ENCODE measurements at regions not wholly inside any gene's neighbourhood (a gene's known extent, or its start where the extent isn't known, plus 50 kb on each side); places are given as distances from the start of the nearest gene placed in this dataset.

GRCh38 chr13:59229401-59229800, 934.3 kb downstream of the DIAPH3 start:
- Mint-ChIP-seq H3K4me1 (no peaks in the 10 kb centered on the region), H3K36me3 (ENCODE audit: low read depth) (no peaks in the 10 kb centered on the region), H3K4me3 (no peak overlapping the region), H3K27me3 (ENCODE audit: low read depth) (no peaks in the 10 kb centered on the region), H3K27ac (ENCODE audit: unreplicated experiment) (no peak overlapping the region), H3K9me3 (peaks cover 3% of the 10 kb centered on the region)
- TF ChIP-seq CTCF (conservative IDR thresholded peaks at IDR 0.05), result no peak
- no peak for DNase-seq (ENCODE audit: low read depth, low spot score)

GRCh38 chr13:59229861-59230260, 933.9 kb downstream of the DIAPH3 start:
- H3K27ac Mint-ChIP-seq (ENCODE audit: unreplicated experiment), result no peak overlapping the region
- DNase-seq (ENCODE audit: low read depth, low spot score), result no peak
- no peak overlapping the region for H3K4me3 Mint-ChIP-seq
- no peaks in the 10 kb centered on the region for H3K4me1 Mint-ChIP-seq
- no peaks in the 10 kb centered on the region for H3K27me3 Mint-ChIP-seq (ENCODE audit: low read depth)
- no peaks in the 10 kb centered on the region for H3K36me3 Mint-ChIP-seq (ENCODE audit: low read depth)
- peaks cover 3% of the 10 kb centered on the region for H3K9me3 Mint-ChIP-seq
- no peak for TF ChIP-seq CTCF (conservative IDR thresholded peaks at IDR 0.05)

- Mint-ChIP-seq H3K27ac (ENCODE audit: unreplicated experiment) (no peak overlapping the region), H3K27me3 (ENCODE audit: low read depth) (no peaks in the 10 kb centered on the region), H3K9me3 (peaks cover 3% of the 10 kb centered on the region), H3K4me1 (no peaks in the 10 kb centered on the region), H3K4me3 (no peak overlapping the region), H3K36me3 (ENCODE audit: low read depth) (no peaks in the 10 kb centered on the region)
- DNase-seq (ENCODE audit: low read depth, low spot score), result no peak
- no peak for TF ChIP-seq CTCF (conservative IDR thresholded peaks at IDR 0.05)
Observed at GRCh38 chr13:59230484-59231264, 933.1 kb downstream of the DIAPH3 start.

GRCh38 chr13:59236309-59236919, 927.3 kb downstream of the DIAPH3 start:
- no peak for DNase-seq (ENCODE audit: low read depth, low spot score)

GRCh38 chr13:59236944-59237343, 926.8 kb downstream of the DIAPH3 start:
- H3K27ac Mint-ChIP-seq (ENCODE audit: unreplicated experiment), result no peak overlapping the region
- DNase-seq (ENCODE audit: low read depth, low spot score), result no peak
- TF ChIP-seq CTCF (conservative IDR thresholded peaks at IDR 0.05), result no peak
- no peak overlapping the region for H3K4me3 Mint-ChIP-seq
- no peaks in the 10 kb centered on the region for H3K9me3 Mint-ChIP-seq
- no peaks in the 10 kb centered on the region for H3K27me3 Mint-ChIP-seq (ENCODE audit: low read depth)
- no peaks in the 10 kb centered on the region for H3K36me3 Mint-ChIP-seq (ENCODE audit: low read depth)
- peaks cover 7% of the 10 kb centered on the region for H3K4me1 Mint-ChIP-seq

More at GRCh38 chr13:59236309-59236919, 927.3 kb downstream of the DIAPH3 start:
- H3K36me3 Mint-ChIP-seq (ENCODE audit: low read depth), result no peaks in the 10 kb centered on the region
- no peak overlapping the region for H3K27ac Mint-ChIP-seq (ENCODE audit: unreplicated experiment)
- H3K4me3 Mint-ChIP-seq, result no peak overlapping the region
- no peak for TF ChIP-seq CTCF (conservative IDR thresholded peaks at IDR 0.05)
- no peaks in the 10 kb centered on the region for H3K27me3 Mint-ChIP-seq (ENCODE audit: low read depth)
- H3K9me3 Mint-ChIP-seq, result no peaks in the 10 kb centered on the region
- peaks cover 7% of the 10 kb centered on the region for H3K4me1 Mint-ChIP-seq
